ENCODE measurements at regions not wholly inside any gene's neighbourhood (a gene's known extent, or its start where the extent isn't known, plus 50 kb on each side); places are given as distances from the start of the nearest gene placed in this dataset.

- TF ChIP-seq, protein P1, sequence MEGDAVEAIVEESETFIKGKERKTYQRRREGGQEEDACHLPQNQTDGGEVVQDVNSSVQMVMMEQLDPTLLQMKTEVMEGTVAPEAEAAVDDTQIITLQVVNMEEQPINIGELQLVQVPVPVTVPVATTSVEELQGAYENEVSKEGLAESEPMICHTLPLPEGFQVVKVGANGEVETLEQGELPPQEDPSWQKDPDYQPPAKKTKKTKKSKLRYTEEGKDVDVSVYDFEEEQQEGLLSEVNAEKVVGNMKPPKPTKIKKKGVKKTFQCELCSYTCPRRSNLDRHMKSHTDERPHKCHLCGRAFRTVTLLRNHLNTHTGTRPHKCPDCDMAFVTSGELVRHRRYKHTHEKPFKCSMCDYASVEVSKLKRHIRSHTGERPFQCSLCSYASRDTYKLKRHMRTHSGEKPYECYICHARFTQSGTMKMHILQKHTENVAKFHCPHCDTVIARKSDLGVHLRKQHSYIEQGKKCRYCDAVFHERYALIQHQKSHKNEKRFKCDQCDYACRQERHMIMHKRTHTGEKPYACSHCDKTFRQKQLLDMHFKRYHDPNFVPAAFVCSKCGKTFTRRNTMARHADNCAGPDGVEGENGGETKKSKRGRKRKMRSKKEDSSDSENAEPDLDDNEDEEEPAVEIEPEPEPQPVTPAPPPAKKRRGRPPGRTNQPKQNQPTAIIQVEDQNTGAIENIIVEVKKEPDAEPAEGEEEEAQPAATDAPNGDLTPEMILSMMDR (IDR thresholded peaks at IDR 0.05; ENCODE audit: borderline replicate concordance), result no peak
- Histone ChIP-seq H3K27me3 (ENCODE audit: low read depth) (peaks cover 7% of the 10 kb centered on the region), H3K36me3 (no peaks in the 10 kb centered on the region), H3K27ac (replicated peaks) (no peak overlapping the region), H3K4me1 (no peaks in the 10 kb centered on the region), H3K4me3 (no peak overlapping the region), H3K9me3 (replicated peaks) (peaks cover 7% of the 10 kb centered on the region)
- DNase-seq, result no peak
- intact Hi-C loops (cut with micrococcal nuclease), result no loop called here
These were observed 68.5 kb upstream of the PPP2R3B start for GRCh38 chrX:455199-455598.

GRCh38 chrX:455673-456072 is 69.0 kb upstream of the PPP2R3B start:
- TF ChIP-seq, protein P1 (IDR thresholded peaks at IDR 0.05; ENCODE audit: borderline replicate concordance), result no peak

DNA sequence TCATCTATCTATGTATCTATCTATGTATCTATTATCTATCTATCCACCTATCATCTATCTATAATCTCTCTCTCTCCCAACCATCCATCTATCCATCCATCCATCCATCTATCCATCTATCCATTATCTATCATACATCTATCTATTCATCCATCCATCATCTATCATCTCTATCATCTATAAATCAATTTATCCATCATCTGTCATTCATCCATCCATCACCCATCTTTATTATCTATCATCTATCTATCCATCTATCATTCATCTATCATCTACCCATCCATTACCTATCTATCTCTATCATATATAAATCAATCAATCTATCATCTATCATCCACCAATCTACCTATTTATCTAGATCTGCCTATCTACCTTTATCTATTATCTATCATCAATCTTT is 69.4 kb upstream of the PPP2R3B start:
- H3K27me3 ChIP-seq (ENCODE audit: low read depth), result peaks cover under 1% of the 10 kb centered on the region
- H3K27ac ChIP-seq (replicated peaks), result no peak overlapping the region
- H3K4me3 ChIP-seq, result no peak overlapping the region
- peaks cover 7% of the 10 kb centered on the region for H3K9me3 ChIP-seq (replicated peaks)
- H3K36me3 ChIP-seq, result no peaks in the 10 kb centered on the region
- no peaks in the 10 kb centered on the region for H3K4me1 ChIP-seq
- DNase-seq, result no peak
- TF ChIP-seq, protein P1 (IDR thresholded peaks at IDR 0.05; ENCODE audit: borderline replicate concordance), result no peak
- intact Hi-C loops (cut with micrococcal nuclease), result no loop called here

More at GRCh38 chrX:455673-456072, 69.0 kb upstream of the PPP2R3B start:
- H3K9me3 ChIP-seq (replicated peaks), result peaks cover 7% of the 10 kb centered on the region
- intact Hi-C loops (cut with micrococcal nuclease), result no loop called here
- no peak overlapping the region for H3K27ac ChIP-seq (replicated peaks)
- no peaks in the 10 kb centered on the region for H3K4me1 ChIP-seq
- no peak for DNase-seq
- H3K4me3 ChIP-seq, result no peak overlapping the region
- peaks cover 5% of the 10 kb centered on the region for H3K27me3 ChIP-seq (ENCODE audit: low read depth)
- no peaks in the 10 kb centered on the region for H3K36me3 ChIP-seq

- Histone ChIP-seq H3K9me3 (replicated peaks) (peaks cover 7% of the 10 kb centered on the region), H3K36me3 (no peaks in the 10 kb centered on the region), H3K4me3 (no peak overlapping the region), H3K27me3 (ENCODE audit: low read depth) (no peaks in the 10 kb centered on the region), H3K4me1 (no peaks in the 10 kb centered on the region), H3K27ac (replicated peaks) (no peak overlapping the region)
- TF ChIP-seq, protein P1 (IDR thresholded peaks at IDR 0.05; ENCODE audit: borderline replicate concordance), result no peak
- intact Hi-C loops (cut with micrococcal nuclease), result no loop called here
- no peak for DNase-seq
These were observed 70.0 kb upstream of the PPP2R3B start for GRCh38 chrX:456551-457291.

DNA sequence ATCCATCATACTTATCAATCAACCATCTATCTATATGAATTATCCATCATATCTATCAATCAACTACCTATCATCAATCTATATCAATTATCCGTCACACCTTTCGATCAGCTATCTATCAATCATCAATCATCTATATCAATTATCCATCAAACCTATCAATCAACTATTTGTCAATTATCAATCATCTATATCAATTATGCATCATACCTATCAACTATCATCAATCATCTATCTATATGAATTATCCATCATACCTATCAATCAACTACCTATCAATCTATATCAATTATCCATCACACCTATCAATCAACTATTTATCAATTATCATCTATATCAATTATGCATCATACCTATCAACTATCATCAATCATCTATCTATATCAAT is 70.6 kb upstream of the PPP2R3B start:
- no peaks in the 10 kb centered on the region for H3K27me3 ChIP-seq (ENCODE audit: low read depth)
- no peak overlapping the region for H3K27ac ChIP-seq (replicated peaks)
- no peaks in the 10 kb centered on the region for H3K36me3 ChIP-seq
- intact Hi-C loops (cut with micrococcal nuclease), result no loop called here
- no peak for DNase-seq
- H3K4me1 ChIP-seq, result no peaks in the 10 kb centered on the region
- no peak overlapping the region for H3K4me3 ChIP-seq
- H3K9me3 ChIP-seq (replicated peaks), result peaks cover 7% of the 10 kb centered on the region
- TF ChIP-seq, protein P1 (IDR thresholded peaks at IDR 0.05; ENCODE audit: borderline replicate concordance), result no peak

Data from left ventricle myocardium inferior (tissue), 1 donor.